ENCODE measurements at regions not wholly inside any gene's neighbourhood (a gene's known extent, or its start where the extent isn't known, plus 50 kb on each side); places are given as distances from the start of the nearest gene placed in this dataset. TPM values are rescaled to one million over a fixed set of nuclear protein-coding genes. Genes with fewer than 3 reads are reported as not detected.

- Histone ChIP-seq H3K9me3 (no peaks in the 10 kb centered on the region), H3K4me3 (replicated peaks in 1 of 3) (no peak overlapping the region), H3K36me3 (no peaks in the 10 kb centered on the region), H3K27me3 (no peaks in the 10 kb centered on the region), H3K4me1 (no peaks in the 10 kb centered on the region), H3K27ac (no peak overlapping the region)
- WGBS, 2 donors = 89 to 92% methylated on average over 2 of the region's 2 CpGs
- DNase-seq = no peak
- TF ChIP-seq POLR2A (IDR thresholded peaks at IDR 0.05) = no peak
- TF ChIP-seq CTCF (IDR thresholded peaks at IDR 0.05) = no peak
- intact Hi-C loops (cut with DNase I) = no loop called here
Measured at GRCh38 chr3:44186111-44186672, 55.5 kb upstream of the TOPAZ1 start.

GRCh38 chr3:44186712-44187111 is 55.0 kb upstream of the TOPAZ1 start:
- WGBS, 2 donors = 40 to 43% methylated on average over 2 of the region's 2 CpGs
- intact Hi-C loops (cut with DNase I) = no loop called here
- TF ChIP-seq POLR2A (IDR thresholded peaks at IDR 0.05) = no peak
- Histone ChIP-seq H3K4me1 (no peaks in the 10 kb centered on the region), H3K36me3 (no peaks in the 10 kb centered on the region), H3K9me3 (no peaks in the 10 kb centered on the region), H3K4me3 (replicated peaks in 1 of 3) (no peak overlapping the region), H3K27ac (no peak overlapping the region), H3K27me3 (no peaks in the 10 kb centered on the region)
- DNase-seq = no peak

Small RNA genes in the stretch of these regions (microRNA-seq; reads per million reads assigned to microRNA genes)
- gene MIR138-1 = 1,256 reads per million, percentile 83 among the genes with 10 or more reads in this experiment

Small RNA genes in the stretch of these regions (small RNA-seq; reads per million reads assigned to genes)
- gene MIR138-1 (9.2 reads per million, percentile 92 among the genes with 10 or more reads in this experiment), gene RNU6-367P (not detected)
